ENCODE measurements at regions not wholly inside any gene's neighbourhood (a gene's known extent, or its start where the extent isn't known, plus 50 kb on each side); places are given as distances from the start of the nearest gene placed in this dataset.

- no peak overlapping the region for H3K4me2 ChIP-seq (ENCODE audit: low read depth, low read length, poor library complexity, severe bottlenecking)
- no peak overlapping the region for H2AFZ ChIP-seq (ENCODE audit: low read depth, low read length, severe bottlenecking)
- no peak overlapping the region for H3K27ac ChIP-seq (ENCODE audit: low read depth, low read length)
- TF ChIP-seq, protein P1, sequence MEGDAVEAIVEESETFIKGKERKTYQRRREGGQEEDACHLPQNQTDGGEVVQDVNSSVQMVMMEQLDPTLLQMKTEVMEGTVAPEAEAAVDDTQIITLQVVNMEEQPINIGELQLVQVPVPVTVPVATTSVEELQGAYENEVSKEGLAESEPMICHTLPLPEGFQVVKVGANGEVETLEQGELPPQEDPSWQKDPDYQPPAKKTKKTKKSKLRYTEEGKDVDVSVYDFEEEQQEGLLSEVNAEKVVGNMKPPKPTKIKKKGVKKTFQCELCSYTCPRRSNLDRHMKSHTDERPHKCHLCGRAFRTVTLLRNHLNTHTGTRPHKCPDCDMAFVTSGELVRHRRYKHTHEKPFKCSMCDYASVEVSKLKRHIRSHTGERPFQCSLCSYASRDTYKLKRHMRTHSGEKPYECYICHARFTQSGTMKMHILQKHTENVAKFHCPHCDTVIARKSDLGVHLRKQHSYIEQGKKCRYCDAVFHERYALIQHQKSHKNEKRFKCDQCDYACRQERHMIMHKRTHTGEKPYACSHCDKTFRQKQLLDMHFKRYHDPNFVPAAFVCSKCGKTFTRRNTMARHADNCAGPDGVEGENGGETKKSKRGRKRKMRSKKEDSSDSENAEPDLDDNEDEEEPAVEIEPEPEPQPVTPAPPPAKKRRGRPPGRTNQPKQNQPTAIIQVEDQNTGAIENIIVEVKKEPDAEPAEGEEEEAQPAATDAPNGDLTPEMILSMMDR (IDR thresholded peaks at IDR 0.05; ENCODE audit: insufficient read depth, low read length, poor library complexity, severe bottlenecking) = no peak
- no peak for TF ChIP-seq EZH2phosphoT487 (conservative IDR thresholded peaks at IDR 0.05; ENCODE audit: low read length)
- H3K79me2 ChIP-seq (ENCODE audit: insufficient read depth, low read length) = no peaks in the 10 kb centered on the region
- no peak overlapping the region for H3K9ac ChIP-seq (ENCODE audit: low read length)
- no peaks in the 10 kb centered on the region for H3K36me3 ChIP-seq (ENCODE audit: low read length)
- no peaks in the 10 kb centered on the region for H3K9me3 ChIP-seq (ENCODE audit: insufficient read depth, low read length)
- no peaks in the 10 kb centered on the region for H4K20me1 ChIP-seq (ENCODE audit: low read depth, low read length)
- H3K27me3 ChIP-seq (ENCODE audit: low read length) = no peaks in the 10 kb centered on the region
- no peaks in the 10 kb centered on the region for H3K9me2 ChIP-seq (replicated peaks; ENCODE audit: insufficient read depth, low read length)
- H3K4me3 ChIP-seq (ENCODE audit: insufficient read depth, low read length, poor library complexity, severe bottlenecking) = no peak overlapping the region
- H3F3A ChIP-seq (ENCODE audit: insufficient read depth) = no peaks in the 10 kb centered on the region
Observed at GRCh38 chr5:158054223-158055110, 195.5 kb upstream of the CLINT1 start.

DNA sequence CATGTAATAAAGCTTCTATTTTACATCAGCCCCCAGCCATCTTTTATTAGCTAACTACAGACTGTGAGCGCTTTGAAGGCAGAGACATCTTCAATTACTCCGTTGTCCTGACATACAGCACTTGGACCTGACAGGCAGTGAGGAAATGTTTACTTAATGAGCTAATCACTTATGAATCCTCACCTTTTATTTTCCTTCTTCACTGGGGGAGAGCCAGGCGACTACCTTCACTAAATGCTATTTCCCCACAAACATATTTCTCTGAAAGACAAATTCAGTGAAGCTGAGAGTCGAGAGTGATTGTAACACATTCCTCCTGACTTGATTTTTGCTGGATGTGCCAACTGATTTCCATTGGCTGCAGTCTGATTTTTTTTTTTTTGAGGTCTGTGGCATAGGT, 192.1 kb upstream of the CLINT1 start:
- H3F3A ChIP-seq (ENCODE audit: insufficient read depth) = no peaks in the 10 kb centered on the region

GRCh38 chr5:158050421-158050820, 191.5 kb upstream of the CLINT1 start:
- Histone ChIP-seq H3K79me2 (ENCODE audit: insufficient read depth, low read length) (no peaks in the 10 kb centered on the region), H3K4me2 (ENCODE audit: low read depth, low read length, poor library complexity, severe bottlenecking) (no peak overlapping the region), H3K27ac (ENCODE audit: low read depth, low read length) (no peak overlapping the region), H2AFZ (ENCODE audit: low read depth, low read length, severe bottlenecking) (no peak overlapping the region), H3K9me3 (ENCODE audit: insufficient read depth, low read length) (no peaks in the 10 kb centered on the region), H3K27me3 (ENCODE audit: low read length) (no peaks in the 10 kb centered on the region), H3K9ac (ENCODE audit: low read length) (no peak overlapping the region), H3K9me2 (replicated peaks; ENCODE audit: insufficient read depth, low read length) (no peaks in the 10 kb centered on the region), H3K4me3 (ENCODE audit: insufficient read depth, low read length, poor library complexity, severe bottlenecking) (no peak overlapping the region), H4K20me1 (ENCODE audit: low read depth, low read length) (no peaks in the 10 kb centered on the region), H3K36me3 (ENCODE audit: low read length) (no peaks in the 10 kb centered on the region), H3F3A (ENCODE audit: insufficient read depth) (no peaks in the 10 kb centered on the region)
- TF ChIP-seq EZH2phosphoT487 (conservative IDR thresholded peaks at IDR 0.05; ENCODE audit: low read length) = no peak
- TF ChIP-seq, protein P1 (IDR thresholded peaks at IDR 0.05; ENCODE audit: insufficient read depth, low read length, poor library complexity, severe bottlenecking) = no peak

More for the DNA sequence above, 192.1 kb upstream of the CLINT1 start:
- Histone ChIP-seq H3K9ac (ENCODE audit: low read length) (no peak overlapping the region), H3K9me2 (replicated peaks; ENCODE audit: insufficient read depth, low read length) (no peaks in the 10 kb centered on the region), H3K36me3 (ENCODE audit: low read length) (no peaks in the 10 kb centered on the region), H3K4me2 (ENCODE audit: low read depth, low read length, poor library complexity, severe bottlenecking) (no peak overlapping the region), H2AFZ (ENCODE audit: low read depth, low read length, severe bottlenecking) (no peak overlapping the region), H3K4me3 (ENCODE audit: insufficient read depth, low read length, poor library complexity, severe bottlenecking) (no peak overlapping the region), H3K79me2 (ENCODE audit: insufficient read depth, low read length) (no peaks in the 10 kb centered on the region), H3K27me3 (ENCODE audit: low read length) (no peaks in the 10 kb centered on the region), H3K27ac (ENCODE audit: low read depth, low read length) (no peak overlapping the region), H3K9me3 (ENCODE audit: insufficient read depth, low read length) (no peaks in the 10 kb centered on the region), H4K20me1 (ENCODE audit: low read depth, low read length) (no peaks in the 10 kb centered on the region)
- TF ChIP-seq, protein P1 (IDR thresholded peaks at IDR 0.05; ENCODE audit: insufficient read depth, low read length, poor library complexity, severe bottlenecking) = no peak

Data from SU-DHL-6 (cell line).